ENCODE measurements at regions not wholly inside any gene's neighbourhood (a gene's known extent, or its start where the extent isn't known, plus 50 kb on each side); places are given as distances from the start of the nearest gene placed in this dataset.

DNA sequence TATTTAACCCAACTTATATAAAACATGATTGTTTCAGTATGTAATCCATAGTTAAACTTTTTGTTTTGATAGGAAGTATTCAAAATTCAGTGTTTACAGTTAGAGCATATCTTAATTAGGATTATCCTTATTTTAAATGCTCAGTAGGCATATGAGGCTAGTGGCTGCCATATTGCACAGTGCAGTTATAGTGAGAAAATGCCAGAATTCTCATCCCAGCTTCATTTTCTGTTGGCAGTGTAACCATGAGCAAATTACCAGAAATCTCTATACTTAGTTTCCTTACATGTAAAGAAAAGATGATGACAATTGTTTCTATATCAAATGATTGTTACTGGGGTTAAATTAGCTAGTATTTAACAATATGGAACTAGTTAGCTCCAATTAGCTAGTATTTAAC is 265.8 kb downstream of the ARAP2 start:
- Histone ChIP-seq H3K9me3 (ENCODE audit: control insufficient read depth, low read length) (no peaks in the 10 kb centered on the region), H3K79me2 (no peaks in the 10 kb centered on the region), H3K27me3 (ENCODE audit: control insufficient read depth, insufficient read depth, low read length) (no peaks in the 10 kb centered on the region), H3K27ac (no peak overlapping the region), H3K36me3 (ENCODE audit: control insufficient read depth, insufficient read depth, low read length) (no peaks in the 10 kb centered on the region), H3K4me3 (ENCODE audit: low read depth, low read length) (no peak overlapping the region), H3K9ac (no peak overlapping the region), H2AFZ (no peak overlapping the region), H3K4me2 (ENCODE audit: low read length) (no peak overlapping the region), H3K4me1 (no peaks in the 10 kb centered on the region)
- TF ChIP-seq, protein P1, sequence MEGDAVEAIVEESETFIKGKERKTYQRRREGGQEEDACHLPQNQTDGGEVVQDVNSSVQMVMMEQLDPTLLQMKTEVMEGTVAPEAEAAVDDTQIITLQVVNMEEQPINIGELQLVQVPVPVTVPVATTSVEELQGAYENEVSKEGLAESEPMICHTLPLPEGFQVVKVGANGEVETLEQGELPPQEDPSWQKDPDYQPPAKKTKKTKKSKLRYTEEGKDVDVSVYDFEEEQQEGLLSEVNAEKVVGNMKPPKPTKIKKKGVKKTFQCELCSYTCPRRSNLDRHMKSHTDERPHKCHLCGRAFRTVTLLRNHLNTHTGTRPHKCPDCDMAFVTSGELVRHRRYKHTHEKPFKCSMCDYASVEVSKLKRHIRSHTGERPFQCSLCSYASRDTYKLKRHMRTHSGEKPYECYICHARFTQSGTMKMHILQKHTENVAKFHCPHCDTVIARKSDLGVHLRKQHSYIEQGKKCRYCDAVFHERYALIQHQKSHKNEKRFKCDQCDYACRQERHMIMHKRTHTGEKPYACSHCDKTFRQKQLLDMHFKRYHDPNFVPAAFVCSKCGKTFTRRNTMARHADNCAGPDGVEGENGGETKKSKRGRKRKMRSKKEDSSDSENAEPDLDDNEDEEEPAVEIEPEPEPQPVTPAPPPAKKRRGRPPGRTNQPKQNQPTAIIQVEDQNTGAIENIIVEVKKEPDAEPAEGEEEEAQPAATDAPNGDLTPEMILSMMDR (IDR thresholded peaks at IDR 0.05) = no peak

DNA sequence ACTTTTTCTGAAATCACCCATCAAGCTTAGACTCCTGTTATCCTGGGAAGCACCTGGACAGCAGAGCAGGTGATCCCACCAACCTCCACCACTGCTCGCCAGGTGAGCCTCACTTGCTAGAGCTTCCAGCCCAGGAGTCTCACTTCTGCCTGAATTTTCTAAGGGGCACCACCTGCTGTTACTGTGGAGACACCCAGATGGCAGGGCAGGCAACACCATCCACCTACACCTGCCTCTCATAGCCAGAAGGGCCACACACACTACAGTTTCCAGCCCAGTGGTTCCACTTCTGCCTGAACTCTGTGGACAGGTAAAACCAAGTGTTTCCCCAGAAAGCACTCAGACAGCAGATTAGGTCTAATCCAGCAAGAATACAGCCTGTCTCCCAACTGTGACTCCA is 262.0 kb downstream of the ARAP2 start:
- H3K9ac ChIP-seq = no peak overlapping the region
- TF ChIP-seq, protein P1 (IDR thresholded peaks at IDR 0.05) = no peak
- H3K9me3 ChIP-seq (ENCODE audit: control insufficient read depth, low read length) = no peaks in the 10 kb centered on the region
- no peaks in the 10 kb centered on the region for H3K4me1 ChIP-seq
- no peaks in the 10 kb centered on the region for H3K27me3 ChIP-seq (ENCODE audit: control insufficient read depth, insufficient read depth, low read length)
- H3K27ac ChIP-seq = no peak overlapping the region
- H2AFZ ChIP-seq = no peak overlapping the region
- H3K79me2 ChIP-seq = no peaks in the 10 kb centered on the region
- no peaks in the 10 kb centered on the region for H3K36me3 ChIP-seq (ENCODE audit: control insufficient read depth, insufficient read depth, low read length)
- H3K4me3 ChIP-seq (ENCODE audit: low read depth, low read length) = no peak overlapping the region
- H3K4me2 ChIP-seq (ENCODE audit: low read length) = no peak overlapping the region

DNA sequence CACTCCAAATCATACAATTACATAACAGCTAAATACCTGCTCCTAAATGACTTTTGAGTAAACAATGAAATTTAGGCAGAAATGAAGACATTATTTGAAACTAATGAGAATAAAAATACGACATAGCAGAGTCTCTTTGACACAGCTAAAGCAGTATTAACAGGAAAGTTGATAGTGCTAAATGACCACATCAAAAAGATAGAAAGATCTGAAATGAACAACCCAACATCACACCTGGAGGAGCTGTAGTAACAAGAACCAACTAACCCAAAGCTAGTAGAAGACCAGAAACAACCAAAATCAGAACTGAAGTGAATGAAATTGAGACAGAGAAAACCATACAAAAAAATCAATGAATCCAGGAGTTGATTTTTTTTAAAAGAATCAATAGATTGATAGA is 257.8 kb downstream of the ARAP2 start:
- Histone ChIP-seq H3K36me3 (ENCODE audit: control insufficient read depth, insufficient read depth, low read length) (no peaks in the 10 kb centered on the region), H3K4me2 (ENCODE audit: low read length) (no peak overlapping the region), H3K4me3 (ENCODE audit: low read depth, low read length) (no peak overlapping the region), H3K9ac (no peak overlapping the region), H3K27ac (no peak overlapping the region), H3K9me3 (ENCODE audit: control insufficient read depth, low read length) (no peaks in the 10 kb centered on the region), H3K4me1 (no peaks in the 10 kb centered on the region), H3K79me2 (no peaks in the 10 kb centered on the region), H3K27me3 (ENCODE audit: control insufficient read depth, insufficient read depth, low read length) (no peaks in the 10 kb centered on the region), H2AFZ (no peak overlapping the region)
- TF ChIP-seq, protein P1 (IDR thresholded peaks at IDR 0.05) = no peak

DNA sequence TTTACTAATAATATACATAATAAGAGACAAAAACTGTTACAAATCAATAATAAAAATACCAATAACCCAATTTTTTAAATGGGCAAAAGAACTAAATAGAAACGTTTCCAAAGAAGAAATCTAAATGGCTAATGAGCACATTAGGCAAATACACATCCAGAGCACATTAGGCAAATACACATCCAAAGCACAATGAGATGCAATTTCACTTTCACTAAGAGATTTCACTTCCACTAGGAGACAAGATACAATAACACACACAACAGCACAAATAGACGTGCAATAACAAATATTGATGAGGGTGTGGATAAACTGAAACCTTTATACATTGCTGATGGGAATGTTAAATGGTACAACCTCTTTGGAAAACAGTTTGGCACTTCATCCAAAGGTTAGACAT is 250.7 kb downstream of the ARAP2 start:
- TF ChIP-seq, protein P1 (IDR thresholded peaks at IDR 0.05) = no peak

DNA sequence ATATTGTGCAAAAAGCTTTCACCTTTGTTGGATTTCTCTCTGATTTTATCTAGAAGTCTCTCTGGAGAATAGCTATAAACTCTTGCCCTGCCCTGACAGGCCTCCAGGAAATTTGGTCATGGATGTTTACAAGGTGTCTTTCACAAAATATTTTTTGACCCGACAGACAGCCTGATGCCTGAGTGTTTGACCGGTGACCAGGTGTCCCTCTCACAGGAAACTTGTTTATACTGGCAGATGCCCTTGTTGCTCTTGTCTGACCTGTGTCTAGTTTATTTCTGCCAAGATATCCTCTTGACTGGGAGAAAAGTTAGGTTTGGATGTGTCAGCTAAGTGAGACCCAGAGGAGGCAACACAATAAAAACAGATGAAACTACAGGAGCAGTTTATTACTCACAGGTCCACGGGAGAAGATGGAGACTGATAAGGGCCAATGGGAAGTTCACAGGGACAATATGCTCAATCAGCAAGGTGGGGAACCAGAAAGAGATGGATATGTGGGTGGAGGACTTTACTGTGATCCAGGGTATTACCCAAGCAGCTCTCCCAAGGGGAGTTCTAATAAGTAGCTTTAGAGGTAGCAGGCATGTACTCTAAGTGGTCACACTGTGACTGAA is 243.3 kb downstream of the ARAP2 start:
- H3K79me2 ChIP-seq = no peaks in the 10 kb centered on the region
- H2AFZ ChIP-seq = no peak overlapping the region

More for the DNA sequence above, 250.7 kb downstream of the ARAP2 start:
- H2AFZ ChIP-seq = no peak overlapping the region
- no peak overlapping the region for H3K9ac ChIP-seq
- no peaks in the 10 kb centered on the region for H3K79me2 ChIP-seq
- H3K4me2 ChIP-seq (ENCODE audit: low read length) = no peak overlapping the region
- no peaks in the 10 kb centered on the region for H3K36me3 ChIP-seq (ENCODE audit: control insufficient read depth, insufficient read depth, low read length)
- no peaks in the 10 kb centered on the region for H3K27me3 ChIP-seq (ENCODE audit: control insufficient read depth, insufficient read depth, low read length)
- H3K4me3 ChIP-seq (ENCODE audit: low read depth, low read length) = no peak overlapping the region
- H3K4me1 ChIP-seq = no peaks in the 10 kb centered on the region
- no peak overlapping the region for H3K27ac ChIP-seq
- H3K9me3 ChIP-seq (ENCODE audit: control insufficient read depth, low read length) = no peaks in the 10 kb centered on the region

More for the DNA sequence above, 243.3 kb downstream of the ARAP2 start:
- no peaks in the 10 kb centered on the region for H3K27me3 ChIP-seq (ENCODE audit: control insufficient read depth, insufficient read depth, low read length)
- H3K4me2 ChIP-seq (ENCODE audit: low read length) = no peak overlapping the region
- H3K4me1 ChIP-seq = no peaks in the 10 kb centered on the region
- no peaks in the 10 kb centered on the region for H3K9me3 ChIP-seq (ENCODE audit: control insufficient read depth, low read length)
- TF ChIP-seq, protein P1 (IDR thresholded peaks at IDR 0.05) = no peak
- no peak overlapping the region for H3K27ac ChIP-seq
- no peaks in the 10 kb centered on the region for H3K36me3 ChIP-seq (ENCODE audit: control insufficient read depth, insufficient read depth, low read length)
- H3K4me3 ChIP-seq (ENCODE audit: low read depth, low read length) = no peak overlapping the region
- H3K9ac ChIP-seq = no peak overlapping the region
